PC-3 (cell line): ENCODE measurements at regions not wholly inside any gene's neighbourhood (a gene's known extent, or its start where the extent isn't known, plus 50 kb on each side); places are given as distances from the start of the nearest gene placed in this dataset.

Experiments used
- ATAC-seq: fragments of 200-7000 bp; cut with Tn5 transposase; 2 replicates; pipeline ENCODE4 v1.9.1; 2020; ENCODE audit warnings: mild to moderate bottlenecking, moderate library complexity
- BruUV-seq: library from RNA; stranded (reverse); fragments of 400-500 nt; replicated peaks from 2 replicates; lab custom pipeline; 2021; lab: Mats Ljungman, UMichigan
- CTCF ChIA-PET: fragments of 300-600 bp; sonication (Branson Sonifier 250); formaldehyde crosslinking; loops from one replicate; lab custom pipeline; 2022; ENCODE audit warnings: antibody characterized with exemption; lab: Charles Lee
- POLR2A ChIA-PET: fragments of 300-600 bp; sonication (Branson Sonifier 250); formaldehyde crosslinking; loops from one replicate; lab custom pipeline; 2022; ENCODE audit warnings: antibody characterized with exemption; ENCODE audit not compliant: unreplicated experiment; lab: Charles Lee
- DNase-seq: peaks from one replicate; pipeline ENCODE4 v3.0.0-alpha.2; 2015
- H2AFZ ChIP-seq: fragments of 300-600 bp; sonication (generic); 2 replicates; pipeline ENCODE4 v1.6.0; 2016; ENCODE audit warnings: antibody characterized with exemption, low read length
- H3F3A ChIP-seq: fragments of 300-600 bp; sonication (generic); one replicate; pipeline ENCODE4 v1.6.0; 2017; ENCODE audit warnings: antibody characterized with exemption, low read length, control low read depth, mild to moderate bottlenecking; ENCODE audit not compliant: unreplicated experiment
- H3K27ac ChIP-seq: fragments of 300-600 bp; sonication (generic); 2 replicates; pipeline ENCODE4 v1.5.1; 2016; ENCODE audit warnings: mild to moderate bottlenecking, low read length
- H3K27me3 ChIP-seq: fragments of 300-600 bp; sonication (generic); 2 replicates; pipeline ENCODE4 v1.6.1; 2016; ENCODE audit warnings: low read length, mixed read lengths
- H3K36me3 ChIP-seq: fragments of 300-600 bp; sonication (generic); 2 replicates; pipeline ENCODE4 v1.6.1; 2016; ENCODE audit warnings: low read depth, mixed run types, low read length, mixed read lengths
- H3K4me1 ChIP-seq: fragments of 300-600 bp; sonication (generic); 2 replicates; pipeline ENCODE4 v1.5.1; 2016; ENCODE audit warnings: low read length; ENCODE audit not compliant: insufficient read depth
- H3K4me2 ChIP-seq: fragments of 300-600 bp; sonication (generic); 2 replicates; pipeline ENCODE4 v1.6.0; 2016; ENCODE audit warnings: low read length
- H3K4me3 ChIP-seq: fragments of 300-600 bp; sonication (generic); 2 replicates; pipeline ENCODE4 v1.5.1; 2016; ENCODE audit warnings: mild to moderate bottlenecking, low read length, mixed read lengths
- H3K79me2 ChIP-seq: fragments of 300-600 bp; sonication (generic); 2 replicates; pipeline ENCODE4 v1.6.1; 2017; ENCODE audit warnings: low read length, mixed read lengths
- H3K9ac ChIP-seq: fragments of 300-600 bp; sonication (generic); 2 replicates; pipeline ENCODE4 v1.6.0; 2016; ENCODE audit warnings: mild to moderate bottlenecking, low read length
- H3K9me2 ChIP-seq: fragments of 300-600 bp; sonication (generic); replicated peaks from 2 replicates; pipeline ENCODE4 v1.6.1; 2016; ENCODE audit warnings: mixed run types, low read length, mixed read lengths
- H3K9me3 ChIP-seq: fragments of 300-600 bp; sonication (generic); 2 replicates; pipeline ENCODE4 v1.6.1; 2016; ENCODE audit warnings: low read length, mixed read lengths
- H4K20me1 ChIP-seq: fragments of 300-600 bp; sonication (generic); 2 replicates; pipeline ENCODE4 v1.6.1; 2016; ENCODE audit warnings: low read length, mixed read lengths
- CTCF ChIP-seq: fragments of 300-600 bp; sonication (generic); conservative IDR thresholded peaks from 2 replicates; pipeline ENCODE4 v1.5.1; 2017; ENCODE audit warnings: antibody characterized with exemption, low read depth, mild to moderate bottlenecking, low read length
- EZH2 ChIP-seq: fragments of 300-600 bp; sonication (generic); IDR thresholded peaks from one replicate; pipeline ENCODE4 v1.6.1; 2017; ENCODE audit warnings: antibody characterized with exemption, mild to moderate bottlenecking, low read length; ENCODE audit not compliant: unreplicated experiment
- EZH2phosphoT487 ChIP-seq: fragments of 300-600 bp; sonication (generic); IDR thresholded peaks from 2 replicates; pipeline ENCODE4 v1.6.1; 2018; ENCODE audit warnings: mild to moderate bottlenecking, antibody characterized with exemption, low read length, borderline replicate concordance
- intact Hi-C: fragments of 100-400 bp; cut with micrococcal nuclease; formaldehyde crosslinking; loops from 2 replicates; pipeline ENCODE4 v1.9.0; 2023

DNA sequence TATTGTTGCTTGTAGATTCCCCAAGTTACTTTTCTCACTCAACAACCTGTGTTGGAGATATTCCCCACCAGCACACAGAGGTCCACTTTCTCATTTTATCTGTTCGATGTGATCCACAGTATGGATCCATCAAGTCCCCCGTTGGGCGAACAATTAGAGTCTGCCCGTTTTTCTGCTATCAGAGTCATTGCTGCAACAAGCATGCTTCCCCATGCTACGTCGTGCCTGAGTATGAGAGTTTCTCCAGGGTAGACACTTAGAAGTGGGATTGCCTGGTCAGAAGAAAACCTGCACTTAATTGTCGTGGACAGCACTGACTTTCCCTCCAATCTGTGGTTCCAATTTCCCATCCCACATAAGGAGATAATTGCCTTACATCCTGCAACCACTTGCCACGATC lies 62.7 kb upstream of the SHOX start:
- Histone ChIP-seq H3K79me2 (no peaks in the 10 kb centered on the region), H3F3A (no peaks in the 10 kb centered on the region), H3K4me1 (no peaks in the 10 kb centered on the region), H4K20me1 (no peaks in the 10 kb centered on the region), H3K9me3 (no peaks in the 10 kb centered on the region), H3K36me3 (no peaks in the 10 kb centered on the region), H3K27me3 (no peaks in the 10 kb centered on the region), H3K4me3 (no peak overlapping the region), H2AFZ (no peak overlapping the region), H3K9me2 (no peaks in the 10 kb centered on the region), H3K9ac (no peak overlapping the region), H3K27ac (no peak overlapping the region), H3K4me2 (no peak overlapping the region)
- intact Hi-C loops: no loop called here
- ChIA-PET CTCF (no interaction called here), POLR2A (no interaction called here)
- BruUV-seq: no TSS peak
- ATAC-seq (no peak), DNase-seq (no peak)
- TF ChIP-seq CTCF (no peak), EZH2 (no peak), EZH2phosphoT487 (no peak)

DNA sequence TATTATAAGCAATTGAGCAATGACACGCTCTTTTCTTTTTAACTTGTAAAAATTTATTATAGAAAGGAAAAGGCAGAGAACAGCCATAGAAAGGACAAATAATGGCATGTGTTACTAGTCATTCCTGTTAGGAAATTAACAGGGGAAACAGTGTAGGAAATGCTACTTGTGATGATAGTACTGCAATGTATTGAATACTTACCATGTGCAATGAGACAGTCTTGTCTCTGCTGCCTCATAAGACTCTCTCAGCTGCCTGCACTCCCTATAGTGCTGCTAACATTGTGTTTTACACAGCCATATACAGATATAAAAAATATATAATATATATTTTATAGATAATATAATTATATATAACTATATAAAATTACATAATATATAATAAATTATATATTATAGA lies 62.3 kb upstream of the SHOX start:
- H3K9ac ChIP-seq: no peak overlapping the region
- H3K4me2 ChIP-seq: no peak overlapping the region
- H3K9me3 ChIP-seq: no peaks in the 10 kb centered on the region
- H3K79me2 ChIP-seq: no peaks in the 10 kb centered on the region
- H3K27me3 ChIP-seq: no peaks in the 10 kb centered on the region
- ChIA-PET POLR2A (no interaction called here), CTCF (no interaction called here)
- no peaks in the 10 kb centered on the region for H3F3A ChIP-seq
- no peaks in the 10 kb centered on the region for H3K4me1 ChIP-seq
- no peaks in the 10 kb centered on the region for H3K36me3 ChIP-seq
- no TSS peak for BruUV-seq
- H3K27ac ChIP-seq: no peak overlapping the region
- H4K20me1 ChIP-seq: no peaks in the 10 kb centered on the region
- TF ChIP-seq EZH2 (no peak), EZH2phosphoT487 (no peak), CTCF (no peak)
- no peaks in the 10 kb centered on the region for H3K9me2 ChIP-seq
- intact Hi-C loops: no loop called here
- ATAC-seq: no peak
- H3K4me3 ChIP-seq: no peak overlapping the region
- DNase-seq: no peak
- H2AFZ ChIP-seq: no peak overlapping the region

DNA sequence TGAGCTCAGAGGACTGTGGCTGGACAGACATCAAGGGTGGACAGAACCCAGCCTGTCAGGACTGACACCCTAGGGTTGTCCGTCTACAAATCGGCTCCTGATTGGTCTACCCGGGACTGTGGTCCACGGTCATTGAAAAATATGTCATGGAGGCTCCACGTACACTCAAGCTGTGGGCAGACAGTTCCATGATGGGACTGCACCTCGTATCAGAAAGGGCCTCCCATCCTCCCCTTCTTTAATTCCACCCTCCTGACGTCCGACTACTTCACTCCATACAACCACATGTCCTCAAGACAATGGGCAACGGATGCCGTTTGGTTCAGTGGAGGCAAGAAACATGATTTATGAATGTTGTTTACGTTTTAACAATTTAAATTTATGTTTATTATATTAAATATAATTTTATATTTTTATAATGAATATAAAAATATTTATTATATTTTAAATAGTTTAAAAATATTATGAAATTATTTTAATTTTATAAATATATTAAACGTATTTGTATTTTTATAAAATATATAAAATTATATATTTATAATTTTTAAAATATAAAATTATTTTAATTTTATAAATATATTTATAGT lies 58.0 kb upstream of the SHOX start:
- ChIA-PET POLR2A (no interaction called here), CTCF (no interaction called here)
- Histone ChIP-seq H3F3A (no peaks in the 10 kb centered on the region), H3K27me3 (no peaks in the 10 kb centered on the region), H3K4me2 (no peak overlapping the region), H3K9me2 (no peaks in the 10 kb centered on the region), H3K79me2 (no peaks in the 10 kb centered on the region), H2AFZ (no peak overlapping the region), H4K20me1 (no peaks in the 10 kb centered on the region), H3K27ac (no peak overlapping the region), H3K4me1 (no peaks in the 10 kb centered on the region), H3K36me3 (no peaks in the 10 kb centered on the region), H3K9ac (no peak overlapping the region), H3K9me3 (no peaks in the 10 kb centered on the region), H3K4me3 (no peak overlapping the region)
- DNase-seq (no peak), ATAC-seq (no peak)
- TF ChIP-seq EZH2phosphoT487 (no peak), EZH2 (no peak), CTCF (no peak)
- no TSS peak for BruUV-seq
- intact Hi-C loops: no loop called here
